ENCODE measurements at regions not wholly inside any gene's neighbourhood (a gene's known extent, or its start where the extent isn't known, plus 50 kb on each side); places are given as distances from the start of the nearest gene placed in this dataset.

DNA sequence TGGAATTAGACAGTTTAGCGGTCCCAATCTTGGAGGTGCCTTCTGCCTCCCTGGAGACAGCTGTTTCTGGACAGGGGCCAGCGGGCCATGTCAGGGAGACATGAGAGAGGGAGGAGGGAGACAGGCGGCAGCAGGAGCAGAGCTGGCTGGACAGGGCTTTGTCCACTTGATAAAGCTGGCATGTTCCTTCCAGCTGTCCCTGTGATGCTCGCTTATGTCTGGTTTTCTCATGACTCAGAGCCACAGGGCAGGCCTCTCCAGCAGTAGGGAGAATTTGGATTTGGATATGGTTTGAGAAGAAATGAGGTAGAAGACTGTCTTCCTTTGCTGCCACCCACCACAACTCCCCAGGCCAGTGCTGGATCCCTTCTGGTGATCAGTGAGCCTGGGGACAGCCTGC, 51.7 kb upstream of the SORCS3 start:
- WGBS, 2 donors: 79 to 86% methylated on average over 4 of the region's 4 CpGs
- H3K36me3 ChIP-seq (ENCODE audit: control insufficient read depth in 4 of 4, insufficient read depth in 4 of 4, low read length in 4 of 4): no peaks in the 10 kb centered on the region
- no peak overlapping the region for H3K4me3 ChIP-seq
- DNase-seq: no peak
- ATAC-seq (ENCODE audit: insufficient read depth, low FRiP score): no peak
- peaks cover 0 to 2% (median 0%) of the 10 kb centered on the region in 3 donors for H3K27me3 ChIP-seq (ENCODE audit: control insufficient read depth in 3 of 3, insufficient read depth in 3 of 3, low read length in 2 of 3)
- H3K9ac ChIP-seq (ENCODE audit: insufficient read depth in 1 of 2, low read length in 2 of 2): no peak overlapping the region
- TF ChIP-seq, protein P1, sequence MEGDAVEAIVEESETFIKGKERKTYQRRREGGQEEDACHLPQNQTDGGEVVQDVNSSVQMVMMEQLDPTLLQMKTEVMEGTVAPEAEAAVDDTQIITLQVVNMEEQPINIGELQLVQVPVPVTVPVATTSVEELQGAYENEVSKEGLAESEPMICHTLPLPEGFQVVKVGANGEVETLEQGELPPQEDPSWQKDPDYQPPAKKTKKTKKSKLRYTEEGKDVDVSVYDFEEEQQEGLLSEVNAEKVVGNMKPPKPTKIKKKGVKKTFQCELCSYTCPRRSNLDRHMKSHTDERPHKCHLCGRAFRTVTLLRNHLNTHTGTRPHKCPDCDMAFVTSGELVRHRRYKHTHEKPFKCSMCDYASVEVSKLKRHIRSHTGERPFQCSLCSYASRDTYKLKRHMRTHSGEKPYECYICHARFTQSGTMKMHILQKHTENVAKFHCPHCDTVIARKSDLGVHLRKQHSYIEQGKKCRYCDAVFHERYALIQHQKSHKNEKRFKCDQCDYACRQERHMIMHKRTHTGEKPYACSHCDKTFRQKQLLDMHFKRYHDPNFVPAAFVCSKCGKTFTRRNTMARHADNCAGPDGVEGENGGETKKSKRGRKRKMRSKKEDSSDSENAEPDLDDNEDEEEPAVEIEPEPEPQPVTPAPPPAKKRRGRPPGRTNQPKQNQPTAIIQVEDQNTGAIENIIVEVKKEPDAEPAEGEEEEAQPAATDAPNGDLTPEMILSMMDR (IDR thresholded peaks at IDR 0.05; ENCODE audit: control extremely low read depth, extremely low read depth): no peak
- H3K9me3 ChIP-seq (ENCODE audit: control insufficient read depth in 4 of 4, insufficient read depth in 3 of 4, low read length in 3 of 4): no peaks in the 10 kb centered on the region
- H3K27ac ChIP-seq (ENCODE audit: low read depth in 1 of 2, low read length in 1 of 2): no peak overlapping the region
- no peaks in the 10 kb centered on the region for H3K4me1 ChIP-seq (ENCODE audit: control insufficient read depth in 5 of 5, insufficient read depth in 5 of 5, low read length in 5 of 5)

DNA sequence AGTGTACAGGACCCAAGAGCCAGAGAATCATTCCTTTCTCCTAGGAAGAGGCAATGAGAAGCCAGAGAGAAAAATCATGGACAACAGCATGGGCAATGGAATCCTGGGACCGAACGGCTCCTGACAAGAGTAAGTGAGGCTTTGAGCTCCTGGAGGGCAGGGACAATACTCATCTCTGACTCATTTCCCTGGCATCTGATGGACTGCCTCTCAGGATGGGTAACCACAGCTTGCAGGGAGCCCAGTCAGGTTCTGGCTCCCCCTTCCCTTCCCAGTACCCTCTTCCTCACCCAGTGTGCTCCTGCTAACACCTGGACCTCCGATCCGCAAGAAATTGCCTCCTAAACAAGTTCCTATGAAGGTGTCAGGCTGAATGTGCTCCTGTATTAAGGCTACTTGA, 51.2 kb upstream of the SORCS3 start:
- H3K27me3 ChIP-seq (ENCODE audit: control insufficient read depth in 3 of 3, insufficient read depth in 3 of 3, low read length in 2 of 3): peaks cover 0 to 1% (median 1%) of the 10 kb centered on the region in 3 donors
- H3K9me3 ChIP-seq (ENCODE audit: control insufficient read depth in 4 of 4, insufficient read depth in 3 of 4, low read length in 3 of 4): no peaks in the 10 kb centered on the region
- no peak overlapping the region for H3K9ac ChIP-seq (ENCODE audit: insufficient read depth in 1 of 2, low read length in 2 of 2)
- DNase-seq: no peak
- no peak overlapping the region for H3K4me3 ChIP-seq
- no peak overlapping the region for H3K27ac ChIP-seq (ENCODE audit: low read depth in 1 of 2, low read length in 1 of 2)
- no peaks in the 10 kb centered on the region for H3K36me3 ChIP-seq (ENCODE audit: control insufficient read depth in 4 of 4, insufficient read depth in 4 of 4, low read length in 4 of 4)
- no peaks in the 10 kb centered on the region for H3K4me1 ChIP-seq (ENCODE audit: control insufficient read depth in 5 of 5, insufficient read depth in 5 of 5, low read length in 5 of 5)
- WGBS, 2 donors: 87 to 95% methylated on average over 4 of the region's 4 CpGs
- TF ChIP-seq, protein P1 (IDR thresholded peaks at IDR 0.05; ENCODE audit: control extremely low read depth, extremely low read depth): no peak
- no peak for ATAC-seq (ENCODE audit: insufficient read depth, low FRiP score)

Measured in lung (tissue), 11 donors.